GM23248 (cell line): ENCODE measurements at regions not wholly inside any gene's neighbourhood (a gene's known extent, or its start where the extent isn't known, plus 50 kb on each side); places are given as distances from the start of the nearest gene placed in this dataset.

Source experiments
- DNase-seq: peaks from one replicate; pipeline ENCODE4 v3.0.0-alpha.2; 2015
- H2AFZ ChIP-seq: fragments of 200-600 bp; sonication (generic); 2 replicates; pipeline ENCODE4 v1.6.1; 2016; ENCODE audit warnings: antibody characterized with exemption
- H3F3A ChIP-seq: fragments of 200-600 bp; sonication (generic); 2 replicates; pipeline ENCODE4 v1.6.1; 2016; ENCODE audit warnings: mild to moderate bottlenecking, antibody characterized with exemption, mixed run types; ENCODE audit not compliant: insufficient read depth
- H3K27ac ChIP-seq: fragments of 200-600 bp; sonication (generic); 2 replicates; pipeline ENCODE4 v1.5.1; 2016; ENCODE audit warnings: mild to moderate bottlenecking
- H3K27me3 ChIP-seq: fragments of 200-600 bp; sonication (generic); replicated peaks from 2 replicates; pipeline ENCODE4 v1.6.1; 2016; ENCODE audit warnings: mild to moderate bottlenecking; ENCODE audit not compliant: insufficient read depth
- H3K36me3 ChIP-seq: fragments of 200-600 bp; sonication (generic); 2 replicates; pipeline ENCODE4 v1.6.1; 2016; ENCODE audit warnings: low read depth, mild to moderate bottlenecking
- H3K4me1 ChIP-seq: fragments of 200-600 bp; sonication (generic); 2 replicates; pipeline ENCODE4 v1.6.1; 2016; ENCODE audit warnings: mild to moderate bottlenecking; ENCODE audit not compliant: insufficient read depth
- H3K4me2 ChIP-seq: fragments of 200-600 bp; sonication (generic); one replicate; pipeline ENCODE4 v1.6.1; 2016; ENCODE audit warnings: mild to moderate bottlenecking; ENCODE audit not compliant: unreplicated experiment
- H3K4me3 ChIP-seq: fragments of 200-600 bp; sonication (generic); 2 replicates; pipeline ENCODE4 v1.5.1; 2016; ENCODE audit warnings: mild to moderate bottlenecking
- H3K79me2 ChIP-seq: fragments of 200-600 bp; sonication (generic); 2 replicates; pipeline ENCODE4 v1.6.1; 2016; ENCODE audit warnings: mild to moderate bottlenecking; ENCODE audit not compliant: insufficient read depth
- H3K9ac ChIP-seq: fragments of 200-600 bp; sonication (generic); 2 replicates; pipeline ENCODE4 v1.6.1; 2016; ENCODE audit warnings: mild to moderate bottlenecking
- H3K9me2 ChIP-seq: fragments of 200-600 bp; sonication (generic); 2 replicates; pipeline ENCODE4 v1.6.1; 2016; ENCODE audit warnings: mixed run types, mild to moderate bottlenecking, moderate library complexity; ENCODE audit not compliant: insufficient read depth
- H3K9me3 ChIP-seq: fragments of 200-600 bp; sonication (generic); one replicate; pipeline ENCODE4 v1.6.1; 2017; ENCODE audit warnings: low read depth
- H4K20me1 ChIP-seq: fragments of 200-600 bp; sonication (generic); 2 replicates; pipeline ENCODE4 v1.6.0; 2016; ENCODE audit not compliant: insufficient read depth
- EZH2 ChIP-seq: fragments of 200-600 bp; sonication (generic); IDR thresholded peaks from 2 replicates; pipeline ENCODE4 v1.6.1; 2018; ENCODE audit warnings: antibody characterized with exemption, mild to moderate bottlenecking; ENCODE audit not compliant: insufficient read depth, poor library complexity, severe bottlenecking
- EZH2phosphoT487 ChIP-seq: fragments of 200-600 bp; sonication (generic); IDR thresholded peaks from 2 replicates; pipeline ENCODE4 v1.6.1; 2018; ENCODE audit warnings: antibody characterized with exemption, moderate library complexity, mild to moderate bottlenecking, low read depth; ENCODE audit not compliant: insufficient read depth
- whole genome bisulfite sequencing, 2 experiments: methylation state at CpG; one replicate each; pipeline ENCODE4 v1.1.6; 2015 to 2017; ENCODE audit warnings: low lambda C conversion rate in 2 of 2, low coverage in 1 of 2; ENCODE audit errors: missing lambda C conversion rate in 2 of 2; 5-methylcytosine and 5-hydroxymethylcytosine counted together
- in situ Hi-C: fragments of 300-500 bp; cut with MboI; formaldehyde crosslinking; loops from 2 replicates; pipeline ENCODE4 v1.15.0; 2020

- Histone ChIP-seq H3K4me3 (no peak overlapping the region), H3K9me2 (no peaks in the 10 kb centered on the region), H3F3A (peaks cover 21% of the 10 kb centered on the region), H3K9ac (no peak overlapping the region), H4K20me1 (no peaks in the 10 kb centered on the region), H2AFZ (no peak overlapping the region), H3K27ac (no peak overlapping the region), H3K36me3 (no peaks in the 10 kb centered on the region), H3K4me2 (no peak overlapping the region), H3K9me3 (no peaks in the 10 kb centered on the region), H3K79me2 (no peaks in the 10 kb centered on the region), H3K4me1 (peaks cover 39% of the 10 kb centered on the region), H3K27me3 (no peaks in the 10 kb centered on the region)
- in situ Hi-C loops, result no loop called here
- TF ChIP-seq EZH2, result no peak
- TF ChIP-seq EZH2phosphoT487, result no peak
- 56 to 68% methylated on average over 6 of the region's 6 CpGs for WGBS, 2 experiments
- no peak for DNase-seq
Measured at GRCh38 chr7:41875513-41875912, 172.6 kb upstream of the INHBA start.

- H3K79me2 ChIP-seq, result no peaks in the 10 kb centered on the region
- H3F3A ChIP-seq, result peaks cover 26% of the 10 kb centered on the region
- no peaks in the 10 kb centered on the region for H3K27me3 ChIP-seq
- no peak overlapping the region for H3K4me3 ChIP-seq
- in situ Hi-C loops, result no loop called here
- no peaks in the 10 kb centered on the region for H4K20me1 ChIP-seq
- no peak overlapping the region for H3K9ac ChIP-seq
- peaks cover 39% of the 10 kb centered on the region for H3K4me1 ChIP-seq
- no peaks in the 10 kb centered on the region for H3K9me2 ChIP-seq
- H3K36me3 ChIP-seq, result no peaks in the 10 kb centered on the region
- WGBS, 2 experiments, result 90 to 98% methylated on average over 3 of the region's 3 CpGs
- no peaks in the 10 kb centered on the region for H3K9me3 ChIP-seq
- no peak overlapping the region for H3K27ac ChIP-seq
- no peak overlapping the region for H2AFZ ChIP-seq
- TF ChIP-seq EZH2phosphoT487 (no peak), EZH2 (no peak)
- H3K4me2 ChIP-seq, result no peak overlapping the region
- DNase-seq, result no peak
Measured at GRCh38 chr7:41874201-41874785, 171.4 kb upstream of the INHBA start.

- Histone ChIP-seq H3K9me2 (no peaks in the 10 kb centered on the region), H3K4me3 (no peak overlapping the region), H3K79me2 (no peaks in the 10 kb centered on the region), H3K9ac (no peak overlapping the region), H2AFZ (no peak overlapping the region; the same call in 1 of the 2 replicates), H3K27ac (no peak overlapping the region), H3F3A (peaks cover 26% of the 10 kb centered on the region), H3K36me3 (no peaks in the 10 kb centered on the region), H3K9me3 (no peaks in the 10 kb centered on the region), H3K27me3 (no peaks in the 10 kb centered on the region), H4K20me1 (no peaks in the 10 kb centered on the region), H3K4me2 (no peak overlapping the region), H3K4me1 (peaks cover 39% of the 10 kb centered on the region)
- WGBS, 2 experiments, result 60 to 67% methylated on average over 2 of the region's 2 CpGs
- peak; percentile 50 for DNase-seq
- in situ Hi-C loops, result no loop called here
- TF ChIP-seq EZH2phosphoT487, result no peak
- no peak for TF ChIP-seq EZH2
Measured at GRCh38 chr7:41873741-41874140, 170.9 kb upstream of the INHBA start.

DNA sequence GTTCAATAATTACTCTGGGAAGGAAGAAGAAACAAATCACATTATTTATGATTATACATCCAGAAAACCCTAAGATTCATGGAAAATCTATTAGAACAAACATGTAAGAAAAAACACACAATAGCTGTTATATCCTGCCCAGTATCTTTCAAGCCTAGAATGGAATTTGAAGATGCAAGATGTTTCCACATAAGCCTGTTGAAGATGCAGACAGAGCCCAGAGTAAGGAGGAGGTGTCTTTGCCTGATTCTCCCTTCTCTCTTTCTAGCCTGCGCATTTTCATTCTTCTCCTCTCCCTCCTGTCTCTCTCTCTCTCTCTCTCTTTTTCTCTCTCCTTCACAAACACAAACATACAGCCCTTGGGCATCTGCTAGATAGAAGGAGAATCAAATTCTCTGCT, 170.1 kb upstream of the INHBA start:
- Histone ChIP-seq H4K20me1 (no peaks in the 10 kb centered on the region), H3K9ac (no peak overlapping the region), H3K36me3 (no peaks in the 10 kb centered on the region), H3K79me2 (no peaks in the 10 kb centered on the region), H3K27ac (no peak overlapping the region), H3K4me1 (peaks cover 37% of the 10 kb centered on the region), H3F3A (peaks cover 23% of the 10 kb centered on the region), H3K9me2 (no peaks in the 10 kb centered on the region), H3K4me2 (no peak overlapping the region), H3K4me3 (no peak overlapping the region), H3K9me3 (no peaks in the 10 kb centered on the region), H2AFZ (no peak overlapping the region; the same call in 1 of the 2 replicates), H3K27me3 (no peaks in the 10 kb centered on the region)
- DNase-seq, result peak; percentile 24
- in situ Hi-C loops, result no loop called here
- 95 to 100% methylated on average over 1 of the region's 1 CpG for WGBS, 2 experiments
- no peak for TF ChIP-seq EZH2phosphoT487
- no peak for TF ChIP-seq EZH2
